DMS153 (cell line): ENCODE measurements at regions not wholly inside any gene's neighbourhood (a gene's known extent, or its start where the extent isn't known, plus 50 kb on each side); places are given as distances from the start of the nearest gene placed in this dataset.

ENCODE experiments used
- DNase-seq: peaks from one replicate; lab custom pipeline; 2025; lab: John Stamatoyannopoulos, UW

GRCh38 chr6:145241721-145242120, 493.6 kb downstream of the EPM2A start:
- DNase-seq: no peak

- no peak for DNase-seq
These were observed 490.8 kb downstream of the EPM2A start for GRCh38 chr6:145244349-145245100.

- no peak for DNase-seq
These were observed 490.2 kb downstream of the EPM2A start for GRCh38 chr6:145245119-145245518.

GRCh38 chr6:145247692-145248419, 487.5 kb downstream of the EPM2A start:
- no peak for DNase-seq

- no peak for DNase-seq
These were observed 484.9 kb downstream of the EPM2A start for GRCh38 chr6:145250436-145250835.

GRCh38 chr6:145252737-145253136, 482.6 kb downstream of the EPM2A start:
- no peak for DNase-seq

GRCh38 chr6:145254649-145255401, 480.5 kb downstream of the EPM2A start:
- no peak for DNase-seq

- DNase-seq: no peak
These were observed 477.6 kb downstream of the EPM2A start for GRCh38 chr6:145257704-145258103.

- no peak for DNase-seq
These were observed 477.2 kb downstream of the EPM2A start for GRCh38 chr6:145258122-145258521.

GRCh38 chr6:145260484-145261175, 474.7 kb downstream of the EPM2A start:
- no peak for DNase-seq

- no peak for DNase-seq
These were observed 473.6 kb downstream of the EPM2A start for GRCh38 chr6:145261758-145262157.

- DNase-seq: no peak
These were observed 472.5 kb downstream of the EPM2A start for GRCh38 chr6:145262771-145263170.

- no peak for DNase-seq
These were observed 471.5 kb downstream of the EPM2A start for GRCh38 chr6:145263778-145264211.

GRCh38 chr6:145266432-145267075, 468.8 kb downstream of the EPM2A start:
- DNase-seq: no peak

- peak; percentile 52 for DNase-seq
These were observed 468.0 kb downstream of the EPM2A start for GRCh38 chr6:145267076-145267867.

- DNase-seq: no peak
These were observed 464.9 kb downstream of the EPM2A start for GRCh38 chr6:145270464-145270863.

GRCh38 chr6:145271040-145271439, 464.3 kb downstream of the EPM2A start:
- DNase-seq: no peak

GRCh38 chr6:145271577-145271976, 463.7 kb downstream of the EPM2A start:
- no peak for DNase-seq

- no peak for DNase-seq
These were observed 463.1 kb downstream of the EPM2A start for GRCh38 chr6:145272246-145272645.

GRCh38 chr6:145273136-145273535, 462.2 kb downstream of the EPM2A start:
- no peak for DNase-seq

- no peak for DNase-seq
These were observed 461.2 kb downstream of the EPM2A start for GRCh38 chr6:145274083-145274482.
